ENCODE measurements at regions not wholly inside any gene's neighbourhood (a gene's known extent, or its start where the extent isn't known, plus 50 kb on each side); places are given as distances from the start of the nearest gene placed in this dataset.

DNA sequence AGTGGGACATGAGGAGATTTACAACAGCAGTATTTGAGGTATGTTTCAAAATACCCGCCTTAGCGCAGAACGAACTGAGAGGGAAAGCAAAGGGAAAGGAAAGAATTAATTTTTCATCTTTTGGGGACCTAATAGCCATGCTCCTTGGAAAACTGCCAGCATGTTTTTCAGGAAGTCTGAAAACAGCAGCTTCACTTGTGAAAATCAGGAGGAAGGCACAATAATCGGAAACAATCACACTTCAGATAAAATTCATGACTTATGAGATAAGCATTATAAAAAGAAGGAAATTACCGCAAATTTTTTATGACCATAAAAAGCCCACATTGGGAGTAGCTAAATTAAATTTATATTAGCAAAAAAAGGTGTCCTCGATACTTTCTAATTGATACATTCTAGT lies 541.1 kb downstream of the HAO1 start:
- TF ChIP-seq POLR2A (IDR thresholded peaks at IDR 0.05) = no peak
- TF ChIP-seq, protein P1, sequence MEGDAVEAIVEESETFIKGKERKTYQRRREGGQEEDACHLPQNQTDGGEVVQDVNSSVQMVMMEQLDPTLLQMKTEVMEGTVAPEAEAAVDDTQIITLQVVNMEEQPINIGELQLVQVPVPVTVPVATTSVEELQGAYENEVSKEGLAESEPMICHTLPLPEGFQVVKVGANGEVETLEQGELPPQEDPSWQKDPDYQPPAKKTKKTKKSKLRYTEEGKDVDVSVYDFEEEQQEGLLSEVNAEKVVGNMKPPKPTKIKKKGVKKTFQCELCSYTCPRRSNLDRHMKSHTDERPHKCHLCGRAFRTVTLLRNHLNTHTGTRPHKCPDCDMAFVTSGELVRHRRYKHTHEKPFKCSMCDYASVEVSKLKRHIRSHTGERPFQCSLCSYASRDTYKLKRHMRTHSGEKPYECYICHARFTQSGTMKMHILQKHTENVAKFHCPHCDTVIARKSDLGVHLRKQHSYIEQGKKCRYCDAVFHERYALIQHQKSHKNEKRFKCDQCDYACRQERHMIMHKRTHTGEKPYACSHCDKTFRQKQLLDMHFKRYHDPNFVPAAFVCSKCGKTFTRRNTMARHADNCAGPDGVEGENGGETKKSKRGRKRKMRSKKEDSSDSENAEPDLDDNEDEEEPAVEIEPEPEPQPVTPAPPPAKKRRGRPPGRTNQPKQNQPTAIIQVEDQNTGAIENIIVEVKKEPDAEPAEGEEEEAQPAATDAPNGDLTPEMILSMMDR (IDR thresholded peaks at IDR 0.05) = no peak
